Liver (tissue), 8 donors: ENCODE measurements at regions not wholly inside any gene's neighbourhood (a gene's known extent, or its start where the extent isn't known, plus 50 kb on each side); places are given as distances from the start of the nearest gene placed in this dataset.

Experiments
- DNase-seq: peaks from one replicate; pipeline ENCODE4 v3.0.0-alpha.2; 2017; ENCODE audit warnings: low spot score
- H3K27ac ChIP-seq, 2 donors: one replicate each; pipeline ENCODE4 v1.7.0; 2013; ENCODE audit warnings: inconsistent platforms in 2 of 2, low read length in 2 of 2, control low read depth in 1 of 2, low read depth in 1 of 2, mild to moderate bottlenecking in 1 of 2
- H3K27me3 ChIP-seq, 4 donors: one replicate each; pipeline versions ENCODE4 v1.6.1 to v1.7.0; 2013; ENCODE audit warnings: low read length in 3 of 4, inconsistent platforms in 1 of 4, mild to moderate bottlenecking in 1 of 4, moderate library complexity in 1 of 4; ENCODE audit not compliant: control insufficient read depth in 4 of 4, insufficient read depth in 4 of 4
- H3K36me3 ChIP-seq, 4 donors: one replicate each; pipeline versions ENCODE4 v1.6.1 to v1.7.0; 2013; ENCODE audit warnings: low read length in 3 of 4, mild to moderate bottlenecking in 3 of 4, low read depth in 1 of 4, moderate library complexity in 1 of 4; ENCODE audit not compliant: control insufficient read depth in 4 of 4, insufficient read depth in 3 of 4
- H3K4me1 ChIP-seq, 4 donors: one replicate each; pipeline versions ENCODE4 v1.6.1 to v1.7.0; 2013; ENCODE audit warnings: low read length in 3 of 4, mild to moderate bottlenecking in 3 of 4, moderate library complexity in 1 of 4; ENCODE audit not compliant: control insufficient read depth in 4 of 4, insufficient read depth in 4 of 4
- H3K4me3 ChIP-seq, 3 donors: one replicate each; pipeline versions ENCODE4 v1.6.1 to v1.7.0; 2013; ENCODE audit warnings: low read length in 3 of 3, control low read depth in 1 of 3, low read depth in 1 of 3, mild to moderate bottlenecking in 1 of 3
- H3K9ac ChIP-seq, 2 donors: one replicate each; pipeline ENCODE4 v1.7.0; 2013; ENCODE audit warnings: low read length in 2 of 2, mild to moderate bottlenecking in 2 of 2, moderate library complexity in 2 of 2, control low read depth in 1 of 2, low read depth in 1 of 2
- H3K9me3 ChIP-seq, 4 donors: one replicate each; pipeline versions ENCODE4 v1.6.1 to v1.7.0; 2013; ENCODE audit warnings: low read length in 3 of 4; ENCODE audit not compliant: control insufficient read depth in 4 of 4
- ATF3 ChIP-seq: IDR thresholded peaks from 2 replicates; pipeline ENCODE4 v1.6.1; 2016; ENCODE audit warnings: antibody characterized with exemption
- CTCF ChIP-seq: fragments of 150-350 bp; IDR thresholded peaks from 2 replicates; pipeline ENCODE4 v1.5.1; 2017; ENCODE audit warnings: improper control_type of control experiment, low read depth, low read length; ENCODE audit not compliant: missing input control
- EGR1 ChIP-seq, 2 donors: IDR thresholded peaks; 2 replicates each; pipeline ENCODE4 v1.6.1; 2016 to 2018; ENCODE audit warnings: antibody characterized with exemption in 2 of 2, low read depth in 2 of 2
- FOXA1 ChIP-seq: IDR thresholded peaks from 2 replicates; pipeline ENCODE4 v1.6.1; 2016; ENCODE audit warnings: antibody characterized with exemption
- FOXA2 ChIP-seq: IDR thresholded peaks from 2 replicates; pipeline ENCODE4 v1.6.1; 2016; ENCODE audit warnings: antibody characterized with exemption
- GABPA ChIP-seq, 2 donors: IDR thresholded peaks in 1 of 2; conservative IDR thresholded peaks in 1 of 2; 2 replicates each; pipeline ENCODE4 v1.6.1; 2016; ENCODE audit warnings: antibody characterized with exemption in 2 of 2, mild to moderate bottlenecking in 1 of 2, moderate library complexity in 1 of 2
- HNF4A ChIP-seq, 2 donors: conservative IDR thresholded peaks; 2 replicates each; pipeline ENCODE4 v1.6.1; 2016; ENCODE audit warnings: antibody characterized with exemption in 2 of 2, mild to moderate bottlenecking in 2 of 2
- HNF4G ChIP-seq: IDR thresholded peaks from 2 replicates; pipeline ENCODE4 v1.6.1; 2016; ENCODE audit warnings: antibody characterized with exemption
- JUND ChIP-seq, 2 donors: IDR thresholded peaks; 2 replicates each; pipeline ENCODE4 v1.6.1; 2016; ENCODE audit warnings: antibody characterized with exemption in 2 of 2
- MAX ChIP-seq: IDR thresholded peaks from 2 replicates; pipeline ENCODE4 v1.6.1; 2016; ENCODE audit warnings: antibody characterized with exemption
- NR2F2 ChIP-seq: IDR thresholded peaks from 2 replicates; pipeline ENCODE4 v1.6.1; 2016; ENCODE audit warnings: antibody characterized with exemption
- RAD21 ChIP-seq, 2 donors: IDR thresholded peaks; 2 replicates each; pipeline ENCODE4 v1.6.1; 2016; ENCODE audit warnings: antibody characterized with exemption in 2 of 2, mild to moderate bottlenecking in 2 of 2
- REST ChIP-seq: IDR thresholded peaks from 2 replicates; pipeline ENCODE4 v1.6.1; 2016; ENCODE audit warnings: antibody characterized with exemption, mild to moderate bottlenecking
- RXRA ChIP-seq, 2 donors: IDR thresholded peaks; 2 replicates each; pipeline ENCODE4 v1.6.1; 2017 to 2018; ENCODE audit warnings: antibody characterized with exemption in 2 of 2, mild to moderate bottlenecking in 1 of 2
- SP1 ChIP-seq: IDR thresholded peaks from 2 replicates; pipeline ENCODE4 v1.6.1; 2018; ENCODE audit warnings: antibody characterized with exemption, mild to moderate bottlenecking
- TAF1 ChIP-seq: conservative IDR thresholded peaks from 2 replicates; pipeline ENCODE4 v1.6.1; 2016; ENCODE audit warnings: antibody characterized with exemption, mild to moderate bottlenecking
- YY1 ChIP-seq: IDR thresholded peaks from 2 replicates; pipeline ENCODE4 v1.6.1; 2016; ENCODE audit warnings: antibody characterized with exemption, mild to moderate bottlenecking
- ZBTB33 ChIP-seq: IDR thresholded peaks from 2 replicates; pipeline ENCODE4 v1.6.1; 2016; ENCODE audit warnings: antibody characterized with exemption
- WGBS: extraction: QIAGEN DNeasy Blood & Tissue Kit; methylation state at CpG from one replicate; pipeline ENCODE4 v1.1.7; 2013; 5-methylcytosine and 5-hydroxymethylcytosine counted together
- donor health status: healthy.
- donor health status: healthy.
- donor health status: healthy.
- donor health status: healthy.
- donor health status: healthy.

- Histone ChIP-seq H3K9ac (no peak overlapping the region), H3K9me3 (peaks cover 0 to 1% (median 0%) of the 10 kb centered on the region in 4 donors), H3K4me3 (no peak overlapping the region), H3K27me3 (peaks cover 0 to 14% (median 0%) of the 10 kb centered on the region in 4 donors), H3K36me3 (no peaks in the 10 kb centered on the region), H3K27ac (no peak overlapping the region), H3K4me1 (no peaks in the 10 kb centered on the region)
- TF ChIP-seq ATF3, result no peak
- TF ChIP-seq NR2F2, result no peak
- no peak for TF ChIP-seq FOXA1
- TF ChIP-seq ZBTB33, result no peak
- TF ChIP-seq TAF1, result no peak
- TF ChIP-seq HNF4G, result no peak
- TF ChIP-seq FOXA2, result no peak
- no peak for TF ChIP-seq CTCF
- no peak for TF ChIP-seq GABPA (IDR thresholded peaks at IDR 0.05 in 1 of 2, conservative IDR thresholded peaks at IDR 0.05 in 1 of 2)
- no peak for TF ChIP-seq MAX
- no peak for TF ChIP-seq EGR1 (IDR thresholded peaks at IDR 0.05; ENCODE audit: low read depth in 2 of 2)
- no peak for DNase-seq
- WGBS, result 70% methylated on average over 3 of the region's 3 CpGs
These were observed 212.4 kb downstream of the TMEM114 start for GRCh38 chr16:8377864-8378263.

GRCh38 chr16:8376858-8377257 lies 213.5 kb downstream of the TMEM114 start:
- Histone ChIP-seq H3K36me3 (no peaks in the 10 kb centered on the region), H3K9ac (no peak overlapping the region), H3K9me3 (peaks cover 0 to 1% (median 0%) of the 10 kb centered on the region in 4 donors), H3K27ac (no peak overlapping the region), H3K4me3 (no peak overlapping the region), H3K4me1 (no peaks in the 10 kb centered on the region), H3K27me3 (peaks cover 0 to 10% (median 0%) of the 10 kb centered on the region in 4 donors)
- no peak for DNase-seq
- TF ChIP-seq CTCF (no peak), FOXA1 (no peak), RXRA (IDR thresholded peaks at IDR 0.05) (no peak), REST (no peak), SP1 (no peak), ATF3 (no peak), ZBTB33 (no peak), HNF4G (no peak), JUND (IDR thresholded peaks at IDR 0.05) (no peak), RAD21 (IDR thresholded peaks at IDR 0.05) (no peak), NR2F2 (no peak), FOXA2 (no peak), HNF4A (conservative IDR thresholded peaks at IDR 0.05) (no peak), EGR1 (IDR thresholded peaks at IDR 0.05; ENCODE audit: low read depth in 2 of 2) (no peak), YY1 (no peak), TAF1 (no peak), GABPA (IDR thresholded peaks at IDR 0.05 in 1 of 2, conservative IDR thresholded peaks at IDR 0.05 in 1 of 2) (no peak), MAX (no peak)
